Astrocyte (in vitro differentiated cells and primary cell): ENCODE measurements at regions not wholly inside any gene's neighbourhood (a gene's known extent, or its start where the extent isn't known, plus 50 kb on each side); places are given as distances from the start of the nearest gene placed in this dataset.

Experiments used
- DNase-seq: peaks from one replicate; pipeline ENCODE4 v3.0.0-alpha.2; 2010; ENCODE audit warnings: low read depth
- FAIRE-seq: peaks from 2 replicates; lab custom pipeline; 2011; peaks lifted over from hg19 to GRCh38; lab: Jason Lieb, UNC
- H2AFZ ChIP-seq: 2 replicates; pipeline ENCODE4 v1.6.0; 2012; ENCODE audit warnings: low read depth, low read length, inconsistent platforms
- H3K27ac ChIP-seq: 2 replicates; pipeline ENCODE4 v1.5.1; 2011; ENCODE audit warnings: low read depth, low read length, inconsistent platforms
- H3K27me3 ChIP-seq: 2 replicates; pipeline ENCODE4 v1.6.0; 2011; ENCODE audit warnings: low read length, inconsistent platforms; ENCODE audit not compliant: insufficient read depth
- H3K36me3 ChIP-seq: 2 replicates; pipeline ENCODE4 v1.5.1; 2011; ENCODE audit warnings: low read length, inconsistent platforms; ENCODE audit not compliant: insufficient read depth
- H3K4me1 ChIP-seq: 2 replicates; pipeline ENCODE4 v1.5.1; 2011; ENCODE audit warnings: low read length, inconsistent platforms; ENCODE audit not compliant: insufficient read depth
- H3K4me2 ChIP-seq: 2 replicates; pipeline ENCODE4 v1.6.0; 2012; ENCODE audit warnings: low read length, inconsistent platforms
- H3K4me3 ChIP-seq: 2 replicates; pipeline ENCODE4 v1.5.1; 2011; ENCODE audit warnings: low read depth, mild to moderate bottlenecking, low read length, inconsistent platforms; ENCODE audit not compliant: insufficient read depth
- H3K79me2 ChIP-seq: 2 replicates; pipeline ENCODE4 v1.6.0; 2012; ENCODE audit warnings: mild to moderate bottlenecking, low read length, inconsistent platforms; ENCODE audit not compliant: insufficient read depth
- H3K9ac ChIP-seq: 2 replicates; pipeline ENCODE4 v1.6.0; 2012; ENCODE audit warnings: mild to moderate bottlenecking, low read length, inconsistent platforms
- H3K9me3 ChIP-seq: 2 replicates; pipeline ENCODE4 v1.5.1; 2012; ENCODE audit warnings: low read depth, mild to moderate bottlenecking, low read length, inconsistent platforms; ENCODE audit not compliant: insufficient read depth
- H4K20me1 ChIP-seq: 2 replicates; pipeline ENCODE4 v1.6.0; 2012; ENCODE audit warnings: low read length, inconsistent platforms; ENCODE audit not compliant: insufficient read depth
- H3K27ac Mint-ChIP-seq: one replicate; pipeline ENCODE4 v1.8.0; 2021; ENCODE audit warnings: mild to moderate bottlenecking, mixed read lengths; ENCODE audit not compliant: unreplicated experiment
- H3K27me3 Mint-ChIP-seq: one replicate; pipeline ENCODE4 v1.8.0; 2021; ENCODE audit warnings: low read depth, mixed read lengths; ENCODE audit not compliant: unreplicated experiment
- H3K36me3 Mint-ChIP-seq: one replicate; pipeline ENCODE4 v1.8.0; 2021; ENCODE audit warnings: low read depth, mixed read lengths; ENCODE audit not compliant: unreplicated experiment
- H3K4me1 Mint-ChIP-seq: one replicate; pipeline ENCODE4 v1.8.0; 2021; ENCODE audit warnings: low read depth, mixed read lengths; ENCODE audit not compliant: unreplicated experiment
- H3K4me3 Mint-ChIP-seq: one replicate; pipeline ENCODE4 v1.8.0; 2021; ENCODE audit warnings: mild to moderate bottlenecking, moderate library complexity, mixed read lengths; ENCODE audit not compliant: unreplicated experiment
- H3K9me3 Mint-ChIP-seq: one replicate; pipeline ENCODE4 v1.8.0; 2021; ENCODE audit warnings: mild to moderate bottlenecking, mixed read lengths; ENCODE audit not compliant: unreplicated experiment
- EZH2 ChIP-seq: IDR thresholded peaks from 2 replicates; pipeline ENCODE4 v1.6.1; 2012; ENCODE audit warnings: mild to moderate bottlenecking, low read length, inconsistent platforms; ENCODE audit not compliant: insufficient read depth
- TF ChIP-seq, protein P1 (sequence below): IDR thresholded peaks from 2 replicates; pipeline ENCODE4 v1.5.1; 2011; ENCODE audit warnings: low read depth, mild to moderate bottlenecking, inconsistent platforms, low read length, moderate library complexity; ENCODE audit not compliant: insufficient read depth

DNA sequence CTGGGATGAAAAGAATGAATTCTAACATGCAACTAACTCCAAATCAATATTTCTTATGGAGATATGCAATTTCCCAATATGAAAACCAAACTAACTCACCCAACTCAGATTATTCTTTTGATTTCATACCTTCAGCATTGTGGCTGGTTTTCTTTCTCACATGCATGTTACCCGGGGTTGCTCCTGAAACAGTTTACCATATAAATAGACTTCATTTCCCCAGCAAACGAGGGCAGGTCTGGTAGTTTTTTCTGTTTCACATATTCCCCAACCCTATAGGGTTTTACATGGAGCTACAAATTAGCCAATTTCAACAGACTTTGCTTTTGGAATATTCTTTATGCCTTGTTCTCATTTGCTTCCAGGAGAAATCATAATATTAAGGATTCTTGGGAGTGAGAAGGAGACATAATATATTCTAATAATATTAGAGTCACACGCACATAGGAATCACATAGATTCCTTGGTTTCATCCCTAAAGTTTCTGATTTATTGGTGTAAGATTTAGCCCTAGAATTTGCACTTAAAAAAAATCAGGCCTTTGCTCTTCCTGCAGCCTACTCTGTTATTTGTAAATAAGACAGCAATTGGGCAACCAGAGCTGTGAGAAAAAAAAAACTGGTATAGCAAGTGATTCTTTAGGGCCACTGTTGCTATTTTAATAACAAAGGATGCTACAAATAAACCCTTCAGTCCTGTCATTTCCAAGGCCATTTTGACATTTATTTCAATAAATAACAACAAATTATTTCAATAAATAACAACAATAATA lies 60.3 kb upstream of the FAM20A start:
- no peak overlapping the region for H3K4me2 ChIP-seq
- no peaks in the 10 kb centered on the region for H3K4me1 Mint-ChIP-seq
- TF ChIP-seq, protein P1, sequence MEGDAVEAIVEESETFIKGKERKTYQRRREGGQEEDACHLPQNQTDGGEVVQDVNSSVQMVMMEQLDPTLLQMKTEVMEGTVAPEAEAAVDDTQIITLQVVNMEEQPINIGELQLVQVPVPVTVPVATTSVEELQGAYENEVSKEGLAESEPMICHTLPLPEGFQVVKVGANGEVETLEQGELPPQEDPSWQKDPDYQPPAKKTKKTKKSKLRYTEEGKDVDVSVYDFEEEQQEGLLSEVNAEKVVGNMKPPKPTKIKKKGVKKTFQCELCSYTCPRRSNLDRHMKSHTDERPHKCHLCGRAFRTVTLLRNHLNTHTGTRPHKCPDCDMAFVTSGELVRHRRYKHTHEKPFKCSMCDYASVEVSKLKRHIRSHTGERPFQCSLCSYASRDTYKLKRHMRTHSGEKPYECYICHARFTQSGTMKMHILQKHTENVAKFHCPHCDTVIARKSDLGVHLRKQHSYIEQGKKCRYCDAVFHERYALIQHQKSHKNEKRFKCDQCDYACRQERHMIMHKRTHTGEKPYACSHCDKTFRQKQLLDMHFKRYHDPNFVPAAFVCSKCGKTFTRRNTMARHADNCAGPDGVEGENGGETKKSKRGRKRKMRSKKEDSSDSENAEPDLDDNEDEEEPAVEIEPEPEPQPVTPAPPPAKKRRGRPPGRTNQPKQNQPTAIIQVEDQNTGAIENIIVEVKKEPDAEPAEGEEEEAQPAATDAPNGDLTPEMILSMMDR: no peak
- no peak for TF ChIP-seq EZH2
- H3K27me3 ChIP-seq: no peaks in the 10 kb centered on the region
- no peak for DNase-seq
- no peaks in the 10 kb centered on the region for H4K20me1 ChIP-seq
- peaks cover 3% of the 10 kb centered on the region for H3K9me3 ChIP-seq
- H2AFZ ChIP-seq: no peak overlapping the region
- no peak overlapping the region for H3K4me3 ChIP-seq
- H3K27ac Mint-ChIP-seq: no peak overlapping the region
- H3K79me2 ChIP-seq: no peaks in the 10 kb centered on the region
- H3K4me1 ChIP-seq: no peaks in the 10 kb centered on the region
- peaks cover 2% of the 10 kb centered on the region for H3K27me3 Mint-ChIP-seq
- H3K36me3 Mint-ChIP-seq: no peaks in the 10 kb centered on the region
- H3K9me3 Mint-ChIP-seq: peaks cover 4% of the 10 kb centered on the region
- no peak for FAIRE-seq
- H3K4me3 Mint-ChIP-seq: no peak overlapping the region
- H3K27ac ChIP-seq: no peak overlapping the region
- H3K9ac ChIP-seq: no peak overlapping the region
- no peaks in the 10 kb centered on the region for H3K36me3 ChIP-seq

DNA sequence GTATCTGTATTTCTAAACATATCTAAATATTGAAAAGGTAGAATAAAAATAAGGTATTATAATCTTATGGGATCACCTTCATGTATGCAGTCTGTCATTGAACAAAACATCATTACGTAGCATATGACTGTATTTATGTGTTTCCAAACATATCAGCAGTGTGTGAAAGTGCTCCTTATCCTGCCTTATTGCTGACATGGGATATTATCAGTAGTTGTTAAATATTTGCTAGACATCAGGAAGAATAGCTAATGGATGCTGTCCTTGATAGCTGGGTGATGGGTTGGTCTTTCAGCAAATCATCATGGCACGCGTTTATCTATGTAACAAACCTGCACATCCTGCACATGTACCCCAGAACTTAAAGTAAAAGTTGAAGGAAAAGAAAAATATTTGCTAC lies 59.1 kb upstream of the FAM20A start:
- Mint-ChIP-seq H3K36me3 (no peaks in the 10 kb centered on the region), H3K27me3 (no peaks in the 10 kb centered on the region), H3K27ac (no peak overlapping the region), H3K4me1 (no peaks in the 10 kb centered on the region), H3K4me3 (no peak overlapping the region), H3K9me3 (peaks cover 4% of the 10 kb centered on the region)
- Histone ChIP-seq H3K4me1 (no peaks in the 10 kb centered on the region), H3K27me3 (no peaks in the 10 kb centered on the region), H3K79me2 (no peaks in the 10 kb centered on the region), H3K36me3 (no peaks in the 10 kb centered on the region), H3K4me2 (no peak overlapping the region), H3K9ac (no peak overlapping the region), H3K9me3 (peaks cover 3% of the 10 kb centered on the region), H3K27ac (no peak overlapping the region), H4K20me1 (no peaks in the 10 kb centered on the region), H3K4me3 (no peak overlapping the region), H2AFZ (no peak overlapping the region)
- DNase-seq (no peak), FAIRE-seq (no peak)
- TF ChIP-seq, protein P1: no peak
- no peak for TF ChIP-seq EZH2

DNA sequence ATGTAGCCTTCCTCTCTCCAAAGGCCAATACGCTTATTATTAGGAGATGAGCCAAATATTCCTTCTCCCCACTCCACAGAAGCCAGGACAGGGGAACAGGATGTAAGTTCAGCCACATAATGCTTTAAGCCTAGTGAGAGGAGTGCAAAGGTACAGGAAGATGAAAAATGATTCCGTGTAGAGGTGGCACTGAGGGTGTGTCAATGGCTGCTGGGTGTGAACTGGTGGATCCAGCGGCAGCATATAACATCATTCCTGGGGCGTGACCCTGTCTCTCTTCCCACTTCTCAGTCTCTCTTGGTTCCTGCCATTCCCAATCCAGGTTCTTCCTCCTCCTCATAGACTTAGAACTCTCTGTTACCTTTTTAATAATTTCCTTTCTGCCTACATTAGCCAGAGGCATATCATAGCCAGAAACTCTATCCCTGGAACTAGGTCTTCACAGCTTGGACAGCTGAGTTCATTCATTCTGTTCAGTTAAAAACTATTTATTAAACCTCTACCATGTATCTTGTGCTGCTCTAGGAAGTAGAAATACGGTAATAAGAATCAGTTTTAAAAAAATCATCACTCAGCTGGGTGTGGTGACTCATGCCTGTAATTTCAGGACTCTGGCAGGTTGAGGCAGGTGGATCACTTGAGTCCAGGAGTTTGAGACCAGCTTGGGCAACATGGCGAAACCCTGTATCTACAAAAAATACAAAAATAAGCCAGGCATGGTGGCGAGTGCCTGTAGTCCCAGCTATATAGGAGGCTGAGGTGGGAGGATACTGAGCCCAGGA lies 58.0 kb upstream of the FAM20A start:
- peaks cover 3% of the 10 kb centered on the region for H3K9me3 ChIP-seq
- no peak overlapping the region for H3K4me3 Mint-ChIP-seq
- H3K36me3 Mint-ChIP-seq: no peaks in the 10 kb centered on the region
- no peak overlapping the region for H3K27ac ChIP-seq
- no peaks in the 10 kb centered on the region for H3K79me2 ChIP-seq
- no peaks in the 10 kb centered on the region for H3K4me1 Mint-ChIP-seq
- no peak overlapping the region for H3K27ac Mint-ChIP-seq
- H3K27me3 Mint-ChIP-seq: no peaks in the 10 kb centered on the region
- H3K4me1 ChIP-seq: no peaks in the 10 kb centered on the region
- FAIRE-seq (no peak), DNase-seq (no peak)
- H2AFZ ChIP-seq: no peak overlapping the region
- H3K27me3 ChIP-seq: no peaks in the 10 kb centered on the region
- H3K4me2 ChIP-seq: no peak overlapping the region
- no peaks in the 10 kb centered on the region for H3K36me3 ChIP-seq
- H3K9me3 Mint-ChIP-seq: peaks cover 3% of the 10 kb centered on the region
- TF ChIP-seq, protein P1: no peak
- TF ChIP-seq EZH2: no peak
- H3K9ac ChIP-seq: no peak overlapping the region
- no peaks in the 10 kb centered on the region for H4K20me1 ChIP-seq
- no peak overlapping the region for H3K4me3 ChIP-seq
